Lower leg skin (tissue), 3 donors: ENCODE measurements at regions not wholly inside any gene's neighbourhood (a gene's known extent, or its start where the extent isn't known, plus 50 kb on each side); places are given as distances from the start of the nearest gene placed in this dataset.

Source experiments
- POLR2A ChIP-seq, 2 donors: fragments of 450-650 bp; IDR thresholded peaks; one replicate each; pipeline ENCODE4 v1.6.1; 2016 to 2017; ENCODE audit warnings: antibody characterized with exemption in 2 of 2, mild to moderate bottlenecking in 1 of 2, moderate library complexity in 1 of 2
- TF ChIP-seq, protein P1 (sequence below), 3 donors: fragments of 450-650 bp; IDR thresholded peaks; one replicate each; pipeline ENCODE4 v1.5.1; 2016; ENCODE audit warnings: antibody characterized with exemption in 3 of 3, mild to moderate bottlenecking in 3 of 3, moderate library complexity in 2 of 3

DNA sequence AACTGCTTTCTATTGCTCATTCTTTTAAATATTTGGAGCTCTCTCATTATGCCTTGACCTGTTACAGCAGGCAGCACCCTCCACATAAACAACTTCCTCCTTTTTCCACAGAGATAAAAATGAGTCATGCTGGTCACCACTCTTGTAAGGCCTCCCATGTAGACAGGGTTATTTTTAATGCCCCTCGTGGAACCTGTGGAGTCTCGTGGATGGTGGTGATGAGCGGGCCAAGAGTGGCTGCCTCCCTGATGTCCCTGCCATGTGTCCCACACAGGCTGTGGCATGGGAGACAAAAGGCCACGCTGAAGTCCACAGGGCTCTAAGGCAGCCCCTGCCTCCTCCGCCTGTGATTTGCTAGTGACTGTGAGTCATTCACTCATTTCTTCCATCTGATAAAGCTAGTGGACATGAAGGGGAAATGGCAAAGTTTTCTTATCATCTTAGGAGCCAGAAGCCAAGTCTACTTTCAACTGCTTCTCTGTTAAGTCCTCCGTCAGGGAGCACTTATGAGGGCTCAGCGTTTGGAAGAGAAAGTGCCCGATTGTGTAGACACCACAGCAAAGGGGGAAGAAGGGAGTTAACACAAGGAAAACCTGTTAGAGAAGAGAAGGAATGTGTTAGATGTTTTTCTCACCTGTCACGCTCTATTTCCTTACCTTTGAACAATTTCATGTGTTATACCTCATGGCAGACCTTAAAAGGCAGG lies 121.6 kb upstream of the FAT1 start:
- TF ChIP-seq, protein P1, sequence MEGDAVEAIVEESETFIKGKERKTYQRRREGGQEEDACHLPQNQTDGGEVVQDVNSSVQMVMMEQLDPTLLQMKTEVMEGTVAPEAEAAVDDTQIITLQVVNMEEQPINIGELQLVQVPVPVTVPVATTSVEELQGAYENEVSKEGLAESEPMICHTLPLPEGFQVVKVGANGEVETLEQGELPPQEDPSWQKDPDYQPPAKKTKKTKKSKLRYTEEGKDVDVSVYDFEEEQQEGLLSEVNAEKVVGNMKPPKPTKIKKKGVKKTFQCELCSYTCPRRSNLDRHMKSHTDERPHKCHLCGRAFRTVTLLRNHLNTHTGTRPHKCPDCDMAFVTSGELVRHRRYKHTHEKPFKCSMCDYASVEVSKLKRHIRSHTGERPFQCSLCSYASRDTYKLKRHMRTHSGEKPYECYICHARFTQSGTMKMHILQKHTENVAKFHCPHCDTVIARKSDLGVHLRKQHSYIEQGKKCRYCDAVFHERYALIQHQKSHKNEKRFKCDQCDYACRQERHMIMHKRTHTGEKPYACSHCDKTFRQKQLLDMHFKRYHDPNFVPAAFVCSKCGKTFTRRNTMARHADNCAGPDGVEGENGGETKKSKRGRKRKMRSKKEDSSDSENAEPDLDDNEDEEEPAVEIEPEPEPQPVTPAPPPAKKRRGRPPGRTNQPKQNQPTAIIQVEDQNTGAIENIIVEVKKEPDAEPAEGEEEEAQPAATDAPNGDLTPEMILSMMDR (IDR thresholded peaks at IDR 0.05) = no peak
- TF ChIP-seq POLR2A (IDR thresholded peaks at IDR 0.05) = no peak
